GM21423 (cell line): ENCODE measurements at regions not wholly inside any gene's neighbourhood (a gene's known extent, or its start where the extent isn't known, plus 50 kb on each side); places are given as distances from the start of the nearest gene placed in this dataset.
A peak's percentile ranks its signal among the peaks of the same experiment; 100 is the strongest.

ENCODE experiments used
- ATAC-seq: cut with Tn5 transposase; IDR thresholded peaks from one replicate; pipeline ENCODE4 v1.9.1; 2021; ENCODE audit warnings: mild to moderate bottlenecking, moderate library complexity; ENCODE audit not compliant: unreplicated experiment

DNA sequence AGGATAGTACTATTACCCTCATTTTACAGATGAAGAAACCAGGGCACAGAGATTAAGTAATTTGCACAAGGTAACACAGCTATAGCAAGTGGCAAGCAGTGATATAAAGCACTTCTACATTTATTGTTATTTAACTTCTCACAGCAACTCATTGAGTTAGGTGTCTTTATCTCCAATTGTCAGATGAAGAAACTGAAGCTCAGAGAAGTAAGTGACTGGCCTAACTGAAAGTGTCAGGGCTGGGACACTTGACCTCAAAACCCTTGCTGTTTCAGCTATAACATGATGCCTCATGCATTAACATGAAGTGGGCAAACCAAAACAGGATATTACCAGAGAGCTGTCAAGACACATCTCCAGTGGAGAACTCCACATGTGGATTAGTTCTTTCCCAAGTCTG is 65.8 kb upstream of the LEKR1 start:
- ATAC-seq: peak; percentile 95

DNA sequence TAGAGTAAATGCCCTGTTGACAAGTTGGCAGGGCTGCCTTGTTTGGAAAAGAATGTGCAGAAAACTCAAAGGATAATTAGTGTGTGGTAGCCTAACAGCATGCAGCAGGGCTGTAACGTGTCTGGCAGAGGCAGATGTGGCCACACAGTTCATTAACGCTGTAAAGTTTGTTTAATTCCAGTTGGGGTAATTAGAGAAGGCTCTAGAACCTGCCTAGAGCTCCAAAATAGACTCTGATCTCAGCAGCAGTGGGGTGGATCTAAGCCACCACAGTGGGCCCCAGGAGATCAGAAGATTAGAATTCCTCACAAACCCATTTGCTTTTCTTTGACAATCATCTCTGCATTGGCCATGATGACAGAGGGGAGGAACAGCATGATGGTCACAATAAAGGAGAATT is 65.1 kb upstream of the LEKR1 start:
- no peak for ATAC-seq

DNA sequence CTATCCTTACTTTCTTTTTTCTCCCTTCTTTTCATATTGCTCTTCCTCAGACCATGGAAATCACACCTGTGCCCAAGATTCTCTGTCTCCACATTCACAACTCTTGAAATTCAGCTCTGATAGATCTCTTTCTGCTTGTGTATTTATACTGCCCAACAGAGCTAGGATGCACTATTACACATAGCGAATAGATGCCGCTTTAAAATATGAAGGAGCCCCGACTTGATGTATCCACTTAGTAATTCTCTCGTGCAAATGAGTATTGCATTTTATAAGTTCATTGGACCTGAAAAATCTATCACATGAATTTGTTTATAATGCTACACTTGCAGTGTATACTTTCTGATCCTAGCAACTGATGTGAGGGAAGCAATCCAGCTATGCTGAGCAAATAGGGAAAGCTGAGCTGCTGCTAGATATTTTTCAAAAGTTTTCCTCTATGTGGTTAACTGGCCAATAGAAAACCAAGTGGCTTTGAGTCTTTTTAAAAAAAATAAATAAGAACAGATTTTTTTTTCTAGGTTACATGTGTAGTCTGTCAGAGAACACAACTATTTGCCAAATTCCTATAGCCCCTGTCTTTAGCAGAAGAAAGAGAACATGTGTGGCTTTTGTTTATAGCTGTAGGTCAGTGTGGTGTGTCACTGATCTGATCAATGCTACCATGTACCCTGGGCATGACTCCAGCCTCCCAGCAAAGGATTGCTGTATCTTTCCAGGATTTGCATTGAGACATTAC is 64.3 kb upstream of the LEKR1 start:
- no peak for ATAC-seq

DNA sequence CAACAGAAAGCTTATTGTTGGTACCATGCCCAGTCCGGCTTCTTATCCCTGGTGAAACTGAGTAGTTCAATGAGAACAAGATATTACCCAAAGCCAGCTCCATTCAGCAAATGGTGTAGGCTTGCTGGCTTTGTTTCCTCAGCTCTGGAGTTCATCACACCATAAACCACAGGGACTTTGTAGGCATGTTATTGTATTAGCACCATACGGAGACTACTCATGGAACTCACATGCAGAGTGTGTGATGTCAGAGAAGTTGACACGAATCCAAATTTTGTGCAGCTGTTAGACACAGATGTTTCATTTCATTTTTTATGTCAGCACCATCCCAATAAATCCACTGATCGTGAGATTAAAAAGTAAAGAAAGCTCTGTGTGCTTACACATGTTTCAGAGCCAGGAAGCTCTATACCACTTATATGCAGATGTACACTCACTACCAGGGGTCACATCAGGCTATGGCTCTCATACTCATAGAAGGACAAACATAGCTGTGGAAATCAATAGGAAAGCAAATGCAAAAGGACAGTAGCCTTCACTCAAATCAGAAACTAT is 63.4 kb upstream of the LEKR1 start:
- no peak for ATAC-seq

- ATAC-seq: no peak
Measured at GRCh38 chr3:156763386-156763785, 62.8 kb upstream of the LEKR1 start.

GRCh38 chr3:156763931-156764720 is 62.0 kb upstream of the LEKR1 start:
- no peak for ATAC-seq

DNA sequence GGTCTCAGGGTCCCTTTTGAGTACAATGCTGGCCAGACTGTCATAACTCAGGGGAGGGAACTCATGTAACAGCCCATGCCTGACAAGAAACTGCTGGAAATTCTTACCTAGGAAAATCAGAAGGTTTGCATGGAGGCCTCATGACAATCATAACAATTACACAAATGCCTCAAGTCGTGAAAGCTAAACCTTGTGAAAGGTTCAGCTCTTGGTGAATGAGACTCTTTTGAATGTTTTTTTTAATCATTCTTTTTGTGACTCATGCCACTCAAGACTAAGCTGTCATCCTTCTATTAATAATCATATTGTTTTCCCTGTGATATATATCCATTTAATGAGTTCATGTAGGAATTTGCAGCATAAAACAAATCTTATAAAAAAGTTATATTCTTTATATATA is 61.4 kb upstream of the LEKR1 start:
- ATAC-seq: no peak

- ATAC-seq: no peak
Measured at GRCh38 chr3:156768390-156768789, 57.8 kb upstream of the LEKR1 start.

GRCh38 chr3:156769721-156770654 is 56.2 kb upstream of the LEKR1 start:
- ATAC-seq: no peak

DNA sequence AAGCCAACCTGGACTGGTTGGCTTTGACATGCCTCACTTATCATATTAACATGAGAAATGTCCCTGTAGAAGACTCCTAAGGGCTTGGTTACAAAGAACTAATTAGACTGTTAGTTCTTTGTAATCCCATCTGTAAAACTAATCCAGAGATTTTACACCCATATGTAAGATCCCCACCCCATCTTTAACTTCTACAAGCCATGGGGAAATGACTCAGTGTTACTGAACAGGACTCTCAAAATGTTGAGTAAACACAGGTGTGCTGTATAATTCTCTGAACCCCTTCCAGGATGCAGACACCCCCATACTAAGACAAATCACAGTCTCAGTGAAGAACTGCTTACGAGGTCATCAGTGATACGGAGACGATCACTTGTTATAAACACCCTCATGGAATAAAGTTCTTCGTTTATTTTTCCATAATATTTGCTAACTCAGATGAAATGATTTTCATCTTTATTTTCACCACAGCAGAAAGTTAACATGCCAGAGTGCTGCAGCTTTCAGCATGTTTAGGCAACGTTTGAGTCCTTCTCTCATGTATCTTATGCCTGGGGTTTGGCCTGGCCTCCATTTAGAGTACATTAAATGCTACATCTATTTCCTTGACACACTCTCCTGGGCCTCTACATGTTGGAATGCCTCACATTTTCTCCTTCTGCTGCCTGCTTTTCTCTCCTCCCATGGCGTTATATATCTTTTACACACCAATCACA is 55.3 kb upstream of the LEKR1 start:
- no peak for ATAC-seq

GRCh38 chr3:156772588-156773206 is 53.5 kb upstream of the LEKR1 start:
- ATAC-seq: no peak

- ATAC-seq: no peak
Measured at GRCh38 chr3:156776031-156776430, 50.1 kb upstream of the LEKR1 start.
